A172 (cell line): ENCODE measurements at regions not wholly inside any gene's neighbourhood (a gene's known extent, or its start where the extent isn't known, plus 50 kb on each side); places are given as distances from the start of the nearest gene placed in this dataset.
A peak's percentile ranks its signal among the peaks of the same experiment; 100 is the strongest.

Experiments
- DNase-seq: peaks from one replicate; pipeline ENCODE4 v3.0.0-alpha.2; 2015; ENCODE audit warnings: low spot score

DNA sequence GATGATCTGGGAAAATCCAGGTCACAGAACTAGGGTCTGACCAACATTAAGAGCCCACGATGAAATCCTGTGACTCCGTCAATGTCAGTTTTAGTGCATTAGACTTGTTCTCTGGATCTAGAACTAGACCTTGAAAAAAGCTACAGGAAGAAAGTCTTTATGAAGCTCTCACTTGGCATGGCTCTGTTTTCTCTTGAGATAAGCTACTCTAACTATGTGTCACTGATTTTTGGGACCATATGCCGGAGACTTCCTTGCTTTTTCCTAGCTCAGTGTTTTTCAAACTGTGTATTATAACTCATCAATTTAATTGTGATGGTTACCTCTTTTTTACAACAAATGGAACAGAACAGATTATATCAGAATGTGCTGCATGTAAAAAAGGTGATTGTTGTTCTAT, 379.7 kb upstream of the DAB1 start:
- no peak for DNase-seq

DNA sequence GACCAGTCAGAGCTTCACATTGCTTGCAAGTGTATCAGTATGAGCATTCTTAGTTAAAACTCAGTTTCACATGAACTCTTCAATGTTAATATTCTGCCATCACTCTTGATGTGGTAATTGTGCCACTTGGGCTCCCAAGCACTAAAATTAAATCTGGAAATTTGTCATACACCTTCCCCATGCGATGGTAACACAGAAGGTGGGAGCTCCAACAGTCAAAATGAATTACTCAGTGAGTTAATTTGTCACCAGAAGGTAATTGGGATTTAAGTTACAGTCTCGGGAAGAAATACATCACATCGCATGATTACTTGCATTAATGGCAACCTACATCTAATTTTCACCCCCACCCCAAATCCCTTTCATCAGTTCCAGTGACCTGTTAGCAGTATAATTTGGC, 376.5 kb upstream of the DAB1 start:
- no peak for DNase-seq

DNA sequence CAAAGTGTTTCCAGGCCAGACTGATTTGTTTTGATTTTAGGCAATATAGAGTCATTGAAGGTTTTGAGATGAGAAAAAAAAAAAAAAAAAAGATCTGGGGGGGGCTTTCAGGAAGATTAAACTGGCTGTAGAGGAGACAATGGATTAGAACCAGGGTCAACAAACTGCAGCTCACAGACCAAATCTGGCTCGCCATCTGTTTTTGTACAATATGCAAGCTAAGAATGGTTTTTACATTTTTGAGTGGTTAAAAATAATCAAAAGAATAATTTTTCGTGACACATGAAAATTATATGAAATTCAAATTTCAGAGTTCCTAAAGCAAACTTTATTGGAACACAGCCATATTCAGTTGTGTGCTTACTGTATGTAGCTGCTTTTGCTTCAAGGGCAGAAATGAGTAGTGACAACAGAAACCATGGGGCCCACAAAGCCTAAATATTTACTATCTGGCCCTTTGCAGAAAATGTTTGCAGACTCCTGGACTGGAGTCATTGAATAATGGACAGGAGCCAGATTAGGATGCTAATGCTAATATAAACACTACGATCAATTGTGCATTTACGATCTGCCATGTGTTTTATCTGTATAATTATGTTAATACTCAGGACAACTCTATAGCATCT, 375.7 kb upstream of the DAB1 start:
- DNase-seq: no peak

DNA sequence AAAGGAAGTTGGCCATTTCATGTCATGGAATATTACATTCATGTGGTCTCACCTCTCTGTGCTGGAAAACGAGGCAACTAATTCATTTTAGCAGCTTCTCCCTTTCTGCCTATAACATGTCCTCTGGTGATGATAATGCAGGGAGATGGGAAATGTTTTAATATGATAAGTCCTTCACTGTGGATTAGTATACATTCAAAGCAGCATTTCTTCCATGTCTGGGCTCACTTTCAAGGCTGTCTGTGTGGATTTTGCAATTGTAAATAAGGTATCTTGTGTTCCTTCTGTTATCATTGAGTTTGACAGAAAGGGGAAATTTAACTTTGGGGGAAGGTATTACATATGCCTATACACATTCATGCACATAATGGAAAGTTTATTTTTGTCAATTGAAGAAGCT, 374.7 kb upstream of the DAB1 start:
- DNase-seq: no peak

DNA sequence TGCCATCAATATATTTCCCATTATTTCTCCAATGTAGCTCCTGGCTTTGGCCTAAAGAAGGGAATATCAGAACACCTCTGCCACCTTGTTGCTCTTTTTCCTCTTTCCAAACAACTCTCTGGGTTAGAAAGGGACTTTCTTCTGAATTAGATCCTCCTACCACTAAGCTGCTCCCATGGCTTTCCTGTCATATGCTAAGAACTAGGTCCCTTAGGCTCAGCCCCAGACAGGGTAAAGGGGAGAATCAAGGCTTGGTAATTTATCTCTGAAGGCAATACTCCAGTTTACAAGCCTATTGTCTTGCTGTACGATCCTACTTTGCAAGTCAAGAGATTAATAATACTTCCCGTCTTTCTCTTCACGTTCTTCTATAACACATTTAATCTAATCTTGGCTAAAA, 373.2 kb upstream of the DAB1 start:
- DNase-seq: no peak

DNA sequence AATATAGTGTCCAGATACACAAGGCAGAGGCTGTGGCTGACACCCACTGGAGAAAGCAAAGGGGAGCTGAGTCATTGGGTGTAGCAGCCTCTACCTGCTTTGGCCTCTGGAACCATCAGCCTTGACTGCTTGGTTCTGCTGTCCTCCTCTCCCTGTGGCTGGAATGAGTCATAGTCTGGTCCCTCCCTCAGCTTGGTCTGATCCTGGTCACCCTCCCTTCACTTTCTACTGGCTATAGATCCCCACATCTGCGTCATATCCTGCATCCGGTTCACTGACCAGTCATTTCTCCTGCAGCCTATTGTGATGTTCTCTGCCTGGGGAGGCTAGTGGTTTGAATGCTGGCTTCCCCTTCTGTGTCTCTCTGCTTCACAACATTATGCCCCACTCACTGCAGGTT, 372.8 kb upstream of the DAB1 start:
- peak; percentile 25 for DNase-seq

DNA sequence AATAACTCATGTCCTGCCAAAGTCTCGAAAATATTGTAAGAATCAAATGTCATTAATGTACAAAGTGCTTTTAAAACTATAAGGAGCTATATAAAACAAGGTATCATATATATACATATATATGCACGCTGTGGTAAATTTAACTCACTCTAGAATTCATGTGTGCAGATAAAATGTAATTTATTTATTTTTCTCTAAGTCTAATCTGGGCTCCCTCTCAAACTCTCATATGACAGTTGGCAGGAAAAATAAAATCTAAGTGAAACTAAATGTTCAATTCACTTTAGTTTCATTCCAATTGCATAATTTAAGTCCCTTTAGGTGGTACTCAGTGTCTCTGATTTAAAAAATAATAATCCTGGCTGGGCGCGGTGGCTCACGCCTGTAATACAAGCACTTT, 372.0 kb upstream of the DAB1 start:
- no peak for DNase-seq

DNA sequence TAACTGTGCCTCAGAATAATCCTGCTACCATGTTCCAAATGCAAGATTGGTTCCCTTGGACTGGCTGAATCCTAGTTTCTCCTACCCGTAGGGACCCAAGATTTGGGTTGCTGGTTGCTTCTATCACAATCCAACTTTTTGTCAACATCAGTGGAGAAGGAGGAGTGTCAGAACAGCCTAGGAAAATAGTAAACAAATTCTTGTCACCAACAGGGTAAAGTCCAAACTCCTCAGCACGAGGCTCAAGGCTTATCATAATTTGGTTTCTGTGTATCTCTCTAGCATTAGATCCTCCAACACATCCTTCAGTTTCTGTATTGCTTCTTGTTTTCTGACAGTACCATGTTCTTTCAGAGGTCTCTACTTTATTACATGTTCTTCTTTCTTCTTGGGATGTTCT, 370.2 kb upstream of the DAB1 start:
- no peak for DNase-seq

DNA sequence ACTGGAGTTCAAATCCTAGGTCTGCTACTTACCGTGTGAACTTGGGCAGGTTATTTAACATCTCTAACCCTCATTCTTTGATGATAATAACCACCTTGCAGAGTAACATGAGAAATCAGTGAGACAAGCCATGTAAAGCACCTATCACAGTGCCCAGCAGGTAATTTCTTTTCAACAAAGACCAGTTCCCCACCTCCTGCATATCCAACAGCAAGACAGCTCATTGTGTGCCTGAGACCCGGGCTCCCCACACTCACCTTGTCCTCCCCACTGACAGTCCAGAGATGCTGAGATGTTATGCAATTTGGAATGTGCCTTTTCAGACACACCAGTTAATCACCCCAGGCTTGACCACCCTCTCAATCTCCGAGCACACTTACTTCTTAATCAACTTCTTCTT, 367.6 kb upstream of the DAB1 start:
- DNase-seq: no peak

DNA sequence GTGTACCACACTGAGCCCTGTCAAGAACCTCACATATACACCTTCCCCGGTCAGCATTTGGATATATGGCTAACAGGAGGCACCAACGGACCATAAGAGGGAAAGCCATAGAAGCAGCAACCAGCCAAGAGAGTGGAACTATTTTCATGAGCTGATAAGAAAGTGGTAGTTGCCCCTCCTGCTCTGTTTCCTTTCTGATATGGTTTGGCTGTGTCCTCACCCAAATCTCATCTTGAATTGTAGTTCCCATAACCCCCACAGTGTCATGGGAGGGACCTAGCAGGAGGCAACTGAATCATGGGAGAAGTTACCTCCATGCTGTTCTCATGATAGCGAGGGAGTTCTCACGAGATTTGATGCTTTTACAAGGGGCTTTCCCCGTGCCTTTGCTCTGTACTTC, 366.1 kb upstream of the DAB1 start:
- DNase-seq: no peak

DNA sequence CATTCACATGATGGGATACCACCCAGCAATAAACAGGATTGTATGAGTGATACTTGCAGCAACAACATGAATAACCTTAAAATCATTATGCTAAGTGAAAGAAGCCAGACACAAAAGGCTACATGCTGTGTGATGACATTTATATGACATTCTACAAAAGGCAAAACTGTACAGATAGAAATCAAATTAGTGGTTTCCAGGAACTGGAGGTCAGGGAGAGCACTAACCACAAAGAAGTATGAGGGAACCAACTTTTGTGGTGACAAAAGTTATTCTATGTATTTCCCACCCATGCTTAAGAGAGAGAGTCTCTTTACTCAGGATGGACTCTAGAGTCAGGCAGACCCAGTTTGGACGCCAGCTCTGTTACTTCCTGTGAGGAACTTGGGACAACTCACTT, 364.5 kb upstream of the DAB1 start:
- no peak for DNase-seq

DNA sequence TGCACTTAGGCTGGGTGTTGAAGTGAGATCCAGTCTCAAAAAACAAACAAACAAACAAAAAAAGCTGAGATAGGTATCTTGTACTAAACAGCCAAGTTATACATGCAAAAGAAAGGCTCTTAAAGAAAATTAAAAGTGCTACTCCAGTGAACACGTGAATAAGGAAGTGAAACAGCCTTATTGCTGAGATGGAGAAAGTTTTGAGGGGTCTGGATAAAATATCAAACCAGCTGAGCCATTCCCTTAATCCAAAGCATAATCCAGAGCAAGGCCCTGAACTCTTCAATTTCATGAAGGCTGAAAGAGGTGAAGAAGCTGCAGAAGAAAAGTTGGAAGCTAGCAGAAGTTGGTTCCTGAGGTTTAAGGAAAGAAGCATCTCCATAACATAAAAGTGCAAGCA, 360.5 kb upstream of the DAB1 start:
- no peak for DNase-seq

DNA sequence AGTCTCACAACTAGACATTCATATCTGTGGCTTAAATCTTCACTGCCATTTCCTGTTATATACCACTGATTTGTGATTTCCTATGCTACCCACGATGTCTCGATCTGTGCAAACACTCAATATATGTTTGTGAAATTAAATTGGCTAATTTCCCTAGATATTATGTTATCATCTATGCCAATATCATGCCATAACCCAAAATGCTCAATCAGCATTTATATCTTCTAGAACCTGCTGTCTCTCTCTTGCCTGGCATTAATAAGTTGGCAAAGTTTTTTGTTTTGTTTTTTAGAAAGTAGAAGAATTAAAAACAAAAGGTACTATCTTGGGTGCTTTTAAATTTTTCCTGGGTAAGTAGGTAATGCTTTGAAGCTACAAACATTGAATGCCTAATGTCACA, 358.5 kb upstream of the DAB1 start:
- no peak for DNase-seq

DNA sequence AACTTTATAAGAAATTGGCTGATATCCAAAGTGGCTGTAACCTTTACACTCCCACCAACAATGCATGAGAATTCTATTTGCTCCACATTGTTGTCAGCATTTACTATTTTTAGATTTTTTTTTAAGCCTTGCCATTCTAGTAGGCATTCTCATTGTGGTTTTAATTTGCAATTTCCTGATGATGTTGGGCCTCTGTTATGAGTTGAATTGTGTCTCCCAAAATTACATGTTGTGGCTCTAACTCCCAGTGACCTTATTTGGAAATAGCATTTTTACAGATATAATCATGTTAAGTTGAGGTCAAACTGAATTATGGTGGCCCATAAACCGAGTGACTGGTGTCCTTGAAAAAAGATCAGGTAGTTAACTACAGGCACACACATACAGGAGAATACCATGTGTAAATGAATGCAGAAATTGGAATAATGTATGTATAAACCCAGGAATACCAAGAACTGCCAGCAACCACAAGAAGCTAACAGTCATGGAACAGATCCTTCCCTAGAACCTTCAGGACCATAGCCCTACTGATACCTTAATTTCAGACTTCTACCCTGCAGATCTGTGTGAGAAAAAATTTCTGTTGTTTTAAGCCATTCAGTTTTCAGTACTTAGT, 348.8 kb upstream of the DAB1 start:
- no peak for DNase-seq

DNA sequence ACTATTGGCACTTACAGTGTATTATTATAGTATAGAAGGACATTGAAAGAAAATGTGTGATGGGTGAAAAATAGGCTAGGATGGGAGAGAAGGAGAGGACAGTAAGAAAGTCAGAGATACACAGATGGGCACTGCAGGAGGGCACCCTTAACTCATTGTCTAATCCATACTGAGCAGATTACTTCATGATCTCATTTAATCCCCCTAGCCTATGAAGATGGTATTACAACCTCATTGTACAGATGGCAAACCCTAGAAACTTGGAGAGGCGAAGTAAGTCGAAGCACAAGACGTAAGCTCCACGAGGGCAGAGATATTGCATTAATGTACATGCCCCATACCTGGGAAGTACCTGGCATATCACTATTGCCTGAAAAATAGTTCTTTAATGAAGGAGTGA, 346.9 kb upstream of the DAB1 start:
- no peak for DNase-seq

DNA sequence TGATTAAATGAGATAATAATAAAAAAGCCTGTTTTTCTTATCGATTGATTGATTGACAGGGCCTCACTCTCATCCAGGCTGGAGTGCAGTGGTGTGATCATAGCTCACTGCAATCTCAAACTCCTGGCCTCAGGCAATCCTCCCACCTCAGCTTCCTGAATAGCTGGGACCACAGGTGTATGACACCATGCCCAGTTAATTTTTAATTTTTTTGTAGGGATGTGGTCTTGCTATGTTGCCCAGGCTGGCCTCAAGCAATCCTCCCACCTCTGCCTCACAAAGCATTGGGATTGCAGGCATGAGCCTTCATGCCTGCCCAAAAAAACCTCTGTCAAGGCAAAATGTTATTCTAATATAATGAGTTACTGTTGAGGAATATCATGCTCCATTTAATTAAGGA, 346.4 kb upstream of the DAB1 start:
- no peak for DNase-seq

DNA sequence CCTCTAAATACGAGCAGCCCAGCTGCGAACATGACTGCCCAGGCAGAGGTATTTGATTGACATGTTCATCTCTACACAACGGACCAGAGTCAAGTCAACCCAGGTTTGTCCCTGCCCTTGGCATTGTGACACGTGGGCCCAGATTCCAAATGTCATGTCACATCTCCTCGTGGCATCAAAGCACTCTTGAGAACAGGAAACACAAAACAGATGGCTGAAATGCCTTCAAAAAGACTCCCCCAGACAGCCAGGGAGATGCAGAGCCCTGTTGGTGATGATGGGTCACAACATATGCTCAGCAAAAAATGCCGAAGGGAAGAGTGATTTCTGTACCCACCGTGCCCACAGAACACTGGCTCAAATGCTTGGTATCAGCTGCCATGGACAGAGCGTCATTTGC, 337.8 kb upstream of the DAB1 start:
- DNase-seq: no peak

DNA sequence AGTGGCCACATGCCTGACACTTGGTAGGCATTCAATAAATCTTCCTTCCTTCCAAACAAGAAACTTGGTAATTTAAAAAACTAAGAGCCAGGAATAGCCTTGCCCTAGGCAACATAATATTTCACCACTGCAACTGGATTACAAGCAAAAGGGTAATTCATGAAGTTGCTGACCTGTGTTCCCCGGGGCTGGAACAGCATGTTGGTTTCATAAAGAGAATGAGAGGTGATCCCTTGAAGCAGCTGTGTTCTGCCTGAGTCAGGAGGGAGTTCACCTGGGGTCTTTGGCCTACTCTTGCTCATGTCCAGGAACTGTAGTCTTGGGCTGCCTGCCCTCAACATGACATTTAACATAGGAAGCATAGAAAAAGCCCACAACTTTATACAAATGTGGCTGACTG, 329.0 kb upstream of the DAB1 start:
- DNase-seq: no peak

DNA sequence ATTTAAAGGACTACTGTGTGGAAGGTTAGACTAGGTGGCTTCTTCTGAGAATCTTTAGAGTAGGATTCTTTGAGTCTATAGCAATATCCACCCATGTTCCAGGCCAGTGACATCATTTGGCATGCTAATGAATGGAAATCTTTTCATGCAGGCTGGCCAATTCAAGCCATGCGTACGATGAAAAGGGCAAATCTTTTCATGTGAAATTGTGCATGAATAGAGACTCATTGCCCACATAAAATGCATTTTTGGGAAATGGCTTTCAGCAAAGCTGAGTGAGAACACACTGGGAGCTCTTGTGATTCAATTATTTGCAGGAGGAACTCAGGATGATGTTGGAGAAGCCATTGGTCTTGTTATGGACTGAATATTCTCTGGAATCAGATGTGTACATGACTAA, 324.9 kb upstream of the DAB1 start:
- DNase-seq: no peak

DNA sequence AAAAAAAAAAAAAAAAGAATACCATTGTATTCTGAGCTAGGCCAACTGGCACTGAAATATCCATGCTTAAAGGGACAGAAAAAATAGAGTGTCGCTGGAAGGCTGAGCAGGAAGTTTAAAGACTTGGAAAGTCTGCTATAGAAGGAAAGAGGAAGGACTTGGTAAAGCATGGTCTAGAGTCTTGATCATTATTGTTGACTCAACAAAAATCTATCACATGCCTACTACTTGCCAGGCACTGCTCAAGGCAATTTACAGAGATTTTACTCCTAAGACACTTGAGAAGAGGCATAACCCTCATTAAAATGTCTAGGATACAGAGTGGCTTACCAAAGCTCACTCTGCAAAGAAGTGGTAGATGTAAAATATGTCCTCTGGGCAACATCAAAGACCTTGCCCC, 324.0 kb upstream of the DAB1 start:
- DNase-seq: no peak

DNA sequence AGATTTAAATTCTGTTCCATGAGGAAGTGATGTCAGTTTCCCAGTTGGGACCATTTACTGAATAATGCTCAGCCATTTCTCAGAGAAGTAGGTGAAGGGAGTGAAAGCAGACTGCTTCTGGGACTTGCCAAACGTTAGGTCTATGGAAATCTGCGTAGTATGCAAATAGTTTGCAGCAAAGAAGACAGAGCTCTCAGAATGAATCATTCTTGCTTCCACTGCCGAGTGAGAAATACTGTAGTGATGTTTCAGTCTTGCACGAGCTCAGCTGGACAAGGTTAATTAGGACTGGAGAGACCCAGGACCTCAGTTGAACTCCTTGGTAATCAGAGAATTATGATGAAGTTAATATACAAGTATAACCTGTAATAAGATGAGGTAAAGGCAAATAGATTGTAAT, 317.7 kb upstream of the DAB1 start:
- DNase-seq: no peak

DNA sequence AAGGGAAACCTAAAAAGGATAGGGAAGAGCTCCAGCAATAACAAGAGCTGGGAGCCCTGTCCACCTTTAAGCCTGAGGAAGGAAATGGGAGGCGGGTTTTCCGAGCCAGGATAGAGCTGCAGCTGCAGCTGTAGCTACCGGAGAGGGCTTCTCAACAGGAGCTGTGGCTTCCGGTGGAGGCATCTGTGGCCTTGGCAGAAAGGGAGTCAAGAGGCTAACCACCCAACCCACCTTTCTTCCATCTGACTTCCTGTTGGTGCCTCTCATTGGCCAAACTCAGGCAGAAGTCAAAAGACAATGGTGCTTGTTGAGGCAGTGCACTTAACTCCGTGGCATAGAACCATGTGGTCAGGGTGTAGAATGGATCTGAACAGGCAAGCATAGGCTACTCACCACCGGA, 313.1 kb upstream of the DAB1 start:
- no peak for DNase-seq

DNA sequence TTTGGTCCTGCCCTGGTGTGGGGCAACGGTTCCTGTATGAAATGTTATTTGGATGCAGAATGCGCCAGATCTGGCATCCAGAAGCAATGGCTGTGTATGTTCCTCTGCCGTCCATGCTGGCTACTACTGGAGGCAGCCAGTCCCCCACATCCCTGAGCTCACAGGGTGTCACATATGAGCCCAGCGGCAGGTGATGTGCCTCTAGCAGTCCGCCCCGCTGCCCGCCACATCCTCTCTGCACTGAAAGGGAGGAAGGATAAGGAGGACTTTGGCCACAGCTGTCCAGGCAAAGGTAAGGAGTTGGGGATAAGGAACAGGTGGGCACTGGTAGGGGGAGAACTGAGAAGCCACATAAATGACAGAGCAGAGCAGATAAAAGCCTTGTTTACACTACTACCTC, 305.3 kb upstream of the DAB1 start:
- no peak for DNase-seq

DNA sequence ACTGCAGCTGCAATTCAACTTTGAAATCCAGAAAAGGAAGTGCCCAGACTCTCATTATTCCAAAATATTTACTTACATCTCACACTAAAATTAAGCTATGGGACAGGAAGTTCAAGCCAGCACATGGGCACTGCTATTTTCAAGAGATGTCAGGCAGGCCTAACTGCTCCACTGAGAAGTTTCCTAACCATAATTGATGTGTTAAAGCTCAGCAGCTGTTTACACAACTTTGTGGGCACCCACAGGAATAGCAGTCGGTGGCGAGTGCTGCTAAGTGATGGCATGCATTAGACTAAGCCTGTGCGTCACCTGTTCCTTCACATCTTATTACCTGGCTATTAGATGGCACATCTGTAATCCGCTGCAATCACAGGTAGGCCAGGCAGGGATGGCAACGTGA, 303.3 kb upstream of the DAB1 start:
- DNase-seq: no peak
